Calu3 (cell line): ENCODE measurements at regions not wholly inside any gene's neighbourhood (a gene's known extent, or its start where the extent isn't known, plus 50 kb on each side); places are given as distances from the start of the nearest gene placed in this dataset.

Source experiments
- BruUV-seq: library from RNA; stranded (reverse); fragments of 400-500 nt; replicated peaks from 2 replicates; lab custom pipeline; 2021; lab: Mats Ljungman, UMichigan
- CTCF ChIA-PET: fragments of 300-600 bp; sonication (Branson Sonifier 250); formaldehyde crosslinking; loops from one replicate; lab custom pipeline; 2022; ENCODE audit warnings: antibody characterized with exemption; lab: Charles Lee
- DNase-seq: peaks from one replicate; pipeline ENCODE4 v3.0.0; 2022
- H3K27ac Mint-ChIP-seq: one replicate; pipeline ENCODE4 v1.8.0; 2022; ENCODE audit warnings: mixed read lengths; ENCODE audit not compliant: unreplicated experiment
- H3K27me3 Mint-ChIP-seq: one replicate; pipeline ENCODE4 v1.8.0; 2022; ENCODE audit warnings: mixed read lengths; ENCODE audit not compliant: unreplicated experiment
- H3K36me3 Mint-ChIP-seq: one replicate; pipeline ENCODE4 v1.8.0; 2022; ENCODE audit warnings: mild to moderate bottlenecking, moderate library complexity, mixed read lengths; ENCODE audit not compliant: insufficient read depth, unreplicated experiment
- H3K4me1 Mint-ChIP-seq: one replicate; pipeline ENCODE4 v1.8.0; 2022; ENCODE audit warnings: mild to moderate bottlenecking, low read depth, mixed read lengths; ENCODE audit not compliant: unreplicated experiment
- H3K4me3 Mint-ChIP-seq: one replicate; pipeline ENCODE4 v1.8.0; 2022; ENCODE audit warnings: mild to moderate bottlenecking, low read depth, moderate library complexity, mixed read lengths; ENCODE audit not compliant: unreplicated experiment
- H3K9me3 Mint-ChIP-seq: one replicate; pipeline ENCODE4 v1.8.0; 2022; ENCODE audit warnings: low read depth, mixed read lengths; ENCODE audit not compliant: unreplicated experiment
- intact Hi-C: fragments of 100-400 bp; cut with micrococcal nuclease; formaldehyde crosslinking; loops from one replicate; pipeline ENCODE4 v1.10.0; 2022; ENCODE audit not compliant: unreplicated experiment
- TF ChIP-seq, protein P1 (sequence below): fragments of 200-600 bp; IDR thresholded peaks from one replicate; pipeline ENCODE4 v1.8.0; 2022; ENCODE audit warnings: antibody characterized with exemption; ENCODE audit not compliant: unreplicated experiment

DNA sequence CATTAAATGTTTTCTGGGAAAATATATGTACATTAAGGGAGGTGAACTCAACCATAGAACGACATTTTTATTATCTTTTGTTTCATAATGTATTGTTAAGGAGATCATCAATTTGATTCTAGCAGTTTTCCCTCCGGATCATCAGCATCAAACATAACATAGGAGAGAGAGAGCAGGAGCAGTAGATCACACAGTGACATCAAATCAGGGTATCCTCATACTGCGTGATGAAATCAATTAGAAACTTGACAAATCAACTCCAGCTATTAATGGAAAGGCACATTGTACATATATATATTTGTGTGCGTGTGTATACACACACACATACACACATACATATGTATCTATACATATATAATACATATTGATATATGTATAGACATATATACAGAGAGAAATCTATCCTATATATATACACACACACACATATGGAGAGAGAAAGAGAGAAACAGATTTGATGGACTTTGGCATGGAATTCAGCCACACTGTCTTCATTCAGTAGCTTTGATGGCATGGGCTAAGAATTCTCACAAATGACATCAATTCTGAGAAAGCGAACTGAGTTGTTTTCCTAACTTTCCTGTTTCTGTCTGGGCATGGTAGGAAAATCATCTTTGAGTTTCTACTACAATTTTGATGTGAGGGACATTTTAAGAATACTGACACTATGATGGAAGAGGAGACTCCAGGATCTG lies 1302.8 kb upstream of the SEL1L start:
- Mint-ChIP-seq H3K27me3 (no peaks in the 10 kb centered on the region), H3K4me1 (no peaks in the 10 kb centered on the region), H3K4me3 (no peak overlapping the region), H3K9me3 (peaks cover 10% of the 10 kb centered on the region), H3K36me3 (no peaks in the 10 kb centered on the region), H3K27ac (no peak overlapping the region)
- intact Hi-C loops, result no loop called here
- CTCF ChIA-PET, result no interaction called here
- BruUV-seq, result no TSS peak
- no peak for DNase-seq
- TF ChIP-seq, protein P1, sequence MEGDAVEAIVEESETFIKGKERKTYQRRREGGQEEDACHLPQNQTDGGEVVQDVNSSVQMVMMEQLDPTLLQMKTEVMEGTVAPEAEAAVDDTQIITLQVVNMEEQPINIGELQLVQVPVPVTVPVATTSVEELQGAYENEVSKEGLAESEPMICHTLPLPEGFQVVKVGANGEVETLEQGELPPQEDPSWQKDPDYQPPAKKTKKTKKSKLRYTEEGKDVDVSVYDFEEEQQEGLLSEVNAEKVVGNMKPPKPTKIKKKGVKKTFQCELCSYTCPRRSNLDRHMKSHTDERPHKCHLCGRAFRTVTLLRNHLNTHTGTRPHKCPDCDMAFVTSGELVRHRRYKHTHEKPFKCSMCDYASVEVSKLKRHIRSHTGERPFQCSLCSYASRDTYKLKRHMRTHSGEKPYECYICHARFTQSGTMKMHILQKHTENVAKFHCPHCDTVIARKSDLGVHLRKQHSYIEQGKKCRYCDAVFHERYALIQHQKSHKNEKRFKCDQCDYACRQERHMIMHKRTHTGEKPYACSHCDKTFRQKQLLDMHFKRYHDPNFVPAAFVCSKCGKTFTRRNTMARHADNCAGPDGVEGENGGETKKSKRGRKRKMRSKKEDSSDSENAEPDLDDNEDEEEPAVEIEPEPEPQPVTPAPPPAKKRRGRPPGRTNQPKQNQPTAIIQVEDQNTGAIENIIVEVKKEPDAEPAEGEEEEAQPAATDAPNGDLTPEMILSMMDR, result no peak

DNA sequence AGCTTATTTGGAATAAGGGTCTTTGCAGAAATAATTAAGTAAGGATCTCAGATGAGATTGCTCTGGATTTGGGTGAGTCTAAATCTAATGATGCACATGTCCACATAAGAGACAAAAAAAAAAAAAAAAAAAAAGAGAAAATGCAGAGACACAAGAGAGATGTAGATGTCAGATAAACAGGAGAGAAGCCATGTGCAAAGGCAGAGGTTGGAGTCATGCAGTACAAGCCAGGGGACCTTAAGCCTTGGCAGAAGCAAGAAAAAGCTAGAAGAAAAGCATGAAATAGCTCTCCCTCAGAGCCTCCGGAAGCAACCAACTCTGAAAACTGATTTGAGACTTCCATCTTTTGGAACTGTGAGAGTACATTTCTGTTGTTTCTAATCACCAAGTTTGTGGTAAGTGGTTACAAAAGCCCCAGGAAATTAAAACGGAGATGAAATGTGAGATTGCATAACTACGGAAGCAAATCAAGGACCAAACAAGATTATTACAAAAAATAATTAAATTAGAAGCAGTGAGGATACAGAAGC lies 1304.0 kb upstream of the SEL1L start:
- BruUV-seq, result no TSS peak
- CTCF ChIA-PET, result no interaction called here
- Mint-ChIP-seq H3K36me3 (no peaks in the 10 kb centered on the region), H3K27ac (no peak overlapping the region), H3K27me3 (no peaks in the 10 kb centered on the region), H3K4me1 (no peaks in the 10 kb centered on the region), H3K4me3 (no peak overlapping the region), H3K9me3 (peaks cover 10% of the 10 kb centered on the region)
- no peak for DNase-seq
- TF ChIP-seq, protein P1, result no peak
- intact Hi-C loops, result no loop called here

DNA sequence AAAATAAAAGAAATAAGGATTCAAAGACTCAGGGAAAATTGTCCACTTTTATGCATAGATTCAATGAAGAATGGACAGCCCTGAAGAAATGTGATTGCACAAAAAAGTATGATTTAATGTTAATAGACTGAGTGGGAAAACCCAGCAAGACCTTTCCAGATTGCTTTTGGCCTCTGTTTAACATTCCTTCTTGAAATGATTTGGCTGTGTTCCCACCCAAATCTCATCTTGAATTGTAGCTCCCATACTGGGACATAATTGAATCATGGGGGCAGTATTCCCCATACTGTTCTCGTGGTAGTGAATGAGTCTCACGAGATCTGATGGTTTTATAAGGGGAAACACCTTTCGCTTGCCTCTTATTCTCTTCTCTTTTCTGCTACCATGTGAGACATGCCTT lies 1316.9 kb upstream of the SEL1L start:
- no peaks in the 10 kb centered on the region for H3K36me3 Mint-ChIP-seq
- TF ChIP-seq, protein P1, result no peak
- no peaks in the 10 kb centered on the region for H3K4me1 Mint-ChIP-seq
- no peak overlapping the region for H3K4me3 Mint-ChIP-seq
- H3K9me3 Mint-ChIP-seq, result peaks cover 9% of the 10 kb centered on the region
- no peaks in the 10 kb centered on the region for H3K27me3 Mint-ChIP-seq
- H3K27ac Mint-ChIP-seq, result no peak overlapping the region
- no peak for DNase-seq
- CTCF ChIA-PET, result no interaction called here
- BruUV-seq, result no TSS peak
- intact Hi-C loops, result no loop called here

DNA sequence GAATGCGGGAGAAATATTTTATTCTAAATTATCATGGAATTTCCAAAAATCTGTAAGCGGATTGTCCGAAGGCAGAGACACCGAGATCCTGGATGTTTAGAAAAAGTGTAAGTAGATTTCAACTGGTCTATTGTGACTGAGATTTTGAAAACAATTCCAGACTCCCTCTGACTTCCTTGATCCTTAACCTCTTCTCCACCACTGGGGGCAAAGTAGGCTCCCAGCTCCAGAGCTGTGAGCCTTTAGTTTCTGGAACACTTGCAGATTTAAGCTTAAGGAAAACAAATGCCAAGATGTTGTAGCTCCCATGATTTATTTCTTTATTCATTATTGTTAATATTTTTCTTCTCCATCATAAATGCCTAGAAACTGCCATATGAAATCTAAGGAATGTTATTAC lies 1320.5 kb upstream of the SEL1L start:
- Mint-ChIP-seq H3K4me1 (no peaks in the 10 kb centered on the region), H3K27ac (no peak overlapping the region), H3K36me3 (no peaks in the 10 kb centered on the region), H3K9me3 (peaks cover 17% of the 10 kb centered on the region), H3K4me3 (no peak overlapping the region), H3K27me3 (no peaks in the 10 kb centered on the region)
- BruUV-seq, result no TSS peak
- TF ChIP-seq, protein P1, result no peak
- intact Hi-C loops, result no loop called here
- CTCF ChIA-PET, result no interaction called here
- no peak for DNase-seq
